GM10266 (cell line): ENCODE measurements at regions not wholly inside any gene's neighbourhood (a gene's known extent, or its start where the extent isn't known, plus 50 kb on each side); places are given as distances from the start of the nearest gene placed in this dataset.

Experiments
- DNase-seq: peaks from one replicate; pipeline ENCODE4 v3.0.0; 2012; ENCODE audit errors: extremely low spot score
- TF ChIP-seq, protein P1 (sequence below): IDR thresholded peaks from 2 replicates; pipeline ENCODE4 v1.5.1; 2012; ENCODE audit warnings: mild to moderate bottlenecking, low read depth; ENCODE audit not compliant: control insufficient read depth, insufficient read depth; ENCODE audit errors: missing control alignments

DNA sequence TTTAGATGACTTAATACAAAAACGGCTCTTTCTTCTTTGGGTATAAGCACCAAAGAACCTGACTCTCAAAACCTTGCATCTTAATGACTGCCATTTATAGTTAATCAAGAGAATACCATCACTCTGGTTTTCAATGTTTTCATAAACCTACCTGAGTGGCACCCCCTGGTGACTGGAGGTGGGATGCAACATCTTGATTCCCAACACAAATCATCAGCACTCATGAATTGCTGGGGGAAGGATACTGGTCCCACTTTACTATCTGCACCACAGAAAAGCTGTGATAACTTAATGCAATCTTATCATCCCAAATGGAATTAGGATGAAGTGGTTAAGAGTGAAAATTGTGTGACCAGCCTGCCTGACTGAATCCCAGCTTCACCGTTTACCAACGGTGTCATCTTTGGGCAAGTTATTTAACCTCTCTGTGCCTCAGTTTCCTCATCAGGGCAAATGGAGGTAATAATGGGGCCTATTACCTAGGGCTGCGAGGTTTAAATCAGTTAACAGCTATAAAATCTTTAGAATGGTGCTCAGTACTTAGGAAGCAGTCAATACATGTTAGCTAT, 366.4 kb downstream of the KLF12 start:
- TF ChIP-seq, protein P1, sequence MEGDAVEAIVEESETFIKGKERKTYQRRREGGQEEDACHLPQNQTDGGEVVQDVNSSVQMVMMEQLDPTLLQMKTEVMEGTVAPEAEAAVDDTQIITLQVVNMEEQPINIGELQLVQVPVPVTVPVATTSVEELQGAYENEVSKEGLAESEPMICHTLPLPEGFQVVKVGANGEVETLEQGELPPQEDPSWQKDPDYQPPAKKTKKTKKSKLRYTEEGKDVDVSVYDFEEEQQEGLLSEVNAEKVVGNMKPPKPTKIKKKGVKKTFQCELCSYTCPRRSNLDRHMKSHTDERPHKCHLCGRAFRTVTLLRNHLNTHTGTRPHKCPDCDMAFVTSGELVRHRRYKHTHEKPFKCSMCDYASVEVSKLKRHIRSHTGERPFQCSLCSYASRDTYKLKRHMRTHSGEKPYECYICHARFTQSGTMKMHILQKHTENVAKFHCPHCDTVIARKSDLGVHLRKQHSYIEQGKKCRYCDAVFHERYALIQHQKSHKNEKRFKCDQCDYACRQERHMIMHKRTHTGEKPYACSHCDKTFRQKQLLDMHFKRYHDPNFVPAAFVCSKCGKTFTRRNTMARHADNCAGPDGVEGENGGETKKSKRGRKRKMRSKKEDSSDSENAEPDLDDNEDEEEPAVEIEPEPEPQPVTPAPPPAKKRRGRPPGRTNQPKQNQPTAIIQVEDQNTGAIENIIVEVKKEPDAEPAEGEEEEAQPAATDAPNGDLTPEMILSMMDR, result peak; percentile 42
- DNase-seq, result peak; percentile 14

GRCh38 chr13:73767191-73767741, 366.9 kb downstream of the KLF12 start:
- TF ChIP-seq, protein P1, result no peak
- DNase-seq, result no peak

GRCh38 chr13:73765651-73766384, 368.4 kb downstream of the KLF12 start:
- peak; percentile 30 for DNase-seq
- TF ChIP-seq, protein P1, result no peak

- TF ChIP-seq, protein P1, result no peak
These were observed 374.8 kb downstream of the KLF12 start for GRCh38 chr13:73759434-73759833.

DNA sequence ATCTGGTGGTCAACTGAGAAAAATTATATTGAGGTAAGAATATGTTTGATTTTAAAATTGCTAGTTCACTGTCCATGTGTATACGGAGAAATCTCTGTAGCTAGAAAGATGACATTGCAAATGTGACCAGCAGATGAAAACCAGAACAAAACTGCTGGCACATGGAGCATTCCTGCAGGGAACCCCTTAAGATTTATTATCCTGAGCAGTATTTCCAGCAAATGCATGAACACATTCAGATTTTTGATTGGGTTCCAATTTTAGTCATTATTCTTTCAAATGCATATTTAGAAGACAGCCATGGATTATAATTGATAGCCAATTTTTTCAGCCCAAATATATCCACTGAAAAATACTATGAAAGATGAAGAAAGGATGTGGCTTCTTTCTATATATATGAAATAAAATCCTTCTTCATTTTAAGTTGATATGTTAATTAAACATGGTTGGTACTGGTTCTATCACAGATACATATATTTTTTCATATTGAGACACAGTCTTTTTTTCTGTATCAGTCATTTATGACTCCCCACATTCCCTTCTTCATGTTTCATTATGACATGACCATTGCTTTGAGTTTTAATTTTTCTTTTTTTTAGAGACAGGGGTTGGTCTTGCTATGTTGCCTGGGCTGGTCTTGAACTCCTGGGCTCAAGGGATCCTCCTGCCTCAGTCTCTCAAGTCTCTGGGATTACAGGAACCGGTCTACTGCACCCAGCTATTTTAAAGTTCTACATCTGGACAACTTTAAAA, 376.5 kb downstream of the KLF12 start:
- TF ChIP-seq, protein P1, result no peak
- DNase-seq, result no peak

More at GRCh38 chr13:73759434-73759833, 374.8 kb downstream of the KLF12 start:
- DNase-seq, result no peak

DNA sequence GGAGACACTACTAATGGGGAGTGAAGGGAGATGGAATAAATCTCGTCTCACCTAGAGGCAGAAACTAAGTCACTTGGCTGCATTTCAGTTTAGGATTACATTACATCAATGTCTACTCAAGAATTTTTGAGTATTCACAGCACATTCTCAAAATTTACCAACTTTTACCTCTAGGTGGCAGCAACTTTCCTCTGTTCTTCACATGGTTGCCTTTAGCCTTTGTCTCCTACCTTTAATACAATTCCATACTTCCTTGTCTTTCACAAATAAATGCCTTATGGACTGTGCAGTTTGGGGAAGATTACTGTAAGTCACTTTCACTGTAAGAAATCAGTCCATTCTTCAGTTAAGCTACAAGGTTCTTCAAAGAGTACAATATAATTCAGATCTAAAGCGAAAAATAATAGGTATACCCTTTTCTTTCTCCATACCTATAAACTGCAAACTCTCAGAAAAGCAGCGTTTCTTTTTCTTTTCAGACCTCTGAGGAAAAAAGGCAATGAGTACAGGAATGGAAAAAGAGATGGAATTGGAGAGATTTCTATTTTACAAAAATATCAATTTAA, 379.4 kb downstream of the KLF12 start:
- peak; percentile 22 for DNase-seq
- TF ChIP-seq, protein P1, result peak; percentile 59
